HUES6 (cell line): ENCODE measurements at regions not wholly inside any gene's neighbourhood (a gene's known extent, or its start where the extent isn't known, plus 50 kb on each side); places are given as distances from the start of the nearest gene placed in this dataset.

Experiments used
- H3K27ac ChIP-seq: 2 replicates; pipeline ENCODE4 v1.7.0; 2013; ENCODE audit warnings: low read depth, mild to moderate bottlenecking, low read length, inconsistent platforms
- H3K27me3 ChIP-seq: 2 replicates; pipeline ENCODE4 v1.6.1; 2013; ENCODE audit warnings: low read length; ENCODE audit not compliant: control insufficient read depth, insufficient read depth
- H3K36me3 ChIP-seq: 2 replicates; pipeline ENCODE4 v1.6.1; 2013; ENCODE audit warnings: low read length; ENCODE audit not compliant: control insufficient read depth, insufficient read depth
- H3K4me1 ChIP-seq: 2 replicates; pipeline ENCODE4 v1.6.1; 2013; ENCODE audit warnings: low read length; ENCODE audit not compliant: control insufficient read depth, insufficient read depth
- H3K4me3 ChIP-seq: 2 replicates; pipeline ENCODE4 v1.5.1; 2013; ENCODE audit warnings: low read depth, low read length
- H3K9ac ChIP-seq: one replicate; pipeline ENCODE4 v1.6.1; 2013; ENCODE audit warnings: mild to moderate bottlenecking, low read length
- H3K9me3 ChIP-seq: 2 replicates; pipeline ENCODE4 v1.6.1; 2013; ENCODE audit warnings: low read depth, low read length; ENCODE audit not compliant: control insufficient read depth, insufficient read depth

DNA sequence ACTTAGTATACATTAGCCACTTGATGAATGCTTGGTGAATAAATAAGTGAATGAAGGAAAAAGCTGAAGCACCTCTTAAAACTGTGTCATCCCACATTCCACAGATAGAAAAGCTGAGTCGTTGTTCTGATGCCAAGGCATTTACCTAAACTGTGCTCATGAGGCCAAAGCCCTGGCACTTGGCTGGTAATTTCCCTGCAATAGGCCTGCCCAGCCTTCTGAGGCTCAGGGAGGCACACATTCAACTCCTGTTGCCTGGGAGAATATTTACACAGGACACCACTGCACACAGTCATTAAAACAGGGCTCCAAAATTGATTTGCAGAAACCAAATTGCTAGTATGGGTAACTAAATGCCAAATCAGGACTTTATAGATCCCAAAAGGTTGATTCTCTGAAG, 333.0 kb upstream of the C16orf82 start:
- Histone ChIP-seq H3K9ac (no peak overlapping the region), H3K4me3 (no peak overlapping the region), H3K4me1 (no peaks in the 10 kb centered on the region), H3K36me3 (no peaks in the 10 kb centered on the region), H3K9me3 (no peaks in the 10 kb centered on the region), H3K27ac (no peak overlapping the region), H3K27me3 (0 out of 2 replicates have a peak, but pooled peaks cover 5% of the 10 kb centered on the region)

DNA sequence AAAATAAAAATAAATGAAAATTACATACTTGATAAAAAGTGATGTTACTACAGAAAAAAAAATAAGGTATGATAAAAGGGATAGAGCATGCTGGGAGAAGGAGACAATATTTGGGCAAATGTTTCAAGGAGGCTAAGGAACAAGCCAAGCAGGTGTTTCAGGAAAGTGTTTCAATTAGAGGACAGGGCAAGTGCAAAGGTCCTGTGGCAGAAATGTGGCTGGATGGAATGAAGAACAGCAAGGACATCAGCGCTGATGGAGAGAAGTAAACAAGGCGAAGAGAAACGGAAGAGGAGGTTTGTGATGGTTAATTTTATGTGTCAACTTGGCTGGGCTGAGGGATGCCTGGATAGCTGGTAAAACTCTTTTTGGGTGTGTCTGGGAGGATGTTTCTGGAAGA, 331.2 kb upstream of the C16orf82 start:
- Histone ChIP-seq H3K9me3 (no peaks in the 10 kb centered on the region), H3K27me3 (no peaks in the 10 kb centered on the region), H3K27ac (no peak overlapping the region), H3K36me3 (no peaks in the 10 kb centered on the region), H3K4me3 (no peak overlapping the region), H3K9ac (no peak overlapping the region), H3K4me1 (no peaks in the 10 kb centered on the region)

DNA sequence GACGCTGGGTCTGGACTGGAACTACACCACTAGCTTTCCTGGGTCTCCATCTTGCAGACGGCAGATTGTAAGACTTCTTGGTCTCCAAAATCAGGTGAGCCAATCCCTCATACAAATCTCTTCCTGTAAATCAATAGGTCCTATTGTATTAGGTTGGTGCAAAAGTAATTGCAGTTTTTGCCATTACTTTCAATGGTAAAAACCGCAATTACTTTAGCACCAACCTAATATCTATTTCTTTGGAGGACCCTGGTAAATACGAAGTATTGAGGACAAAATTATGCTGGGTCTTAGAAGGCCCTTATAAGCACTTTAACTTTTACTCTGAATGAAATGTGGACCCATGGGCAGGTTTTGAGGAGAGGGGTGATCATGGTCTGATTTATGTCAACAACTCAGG, 330.6 kb upstream of the C16orf82 start:
- Histone ChIP-seq H3K27ac (no peak overlapping the region), H3K9me3 (no peaks in the 10 kb centered on the region), H3K4me3 (no peak overlapping the region), H3K36me3 (no peaks in the 10 kb centered on the region), H3K27me3 (no peaks in the 10 kb centered on the region), H3K9ac (no peak overlapping the region), H3K4me1 (no peaks in the 10 kb centered on the region)

DNA sequence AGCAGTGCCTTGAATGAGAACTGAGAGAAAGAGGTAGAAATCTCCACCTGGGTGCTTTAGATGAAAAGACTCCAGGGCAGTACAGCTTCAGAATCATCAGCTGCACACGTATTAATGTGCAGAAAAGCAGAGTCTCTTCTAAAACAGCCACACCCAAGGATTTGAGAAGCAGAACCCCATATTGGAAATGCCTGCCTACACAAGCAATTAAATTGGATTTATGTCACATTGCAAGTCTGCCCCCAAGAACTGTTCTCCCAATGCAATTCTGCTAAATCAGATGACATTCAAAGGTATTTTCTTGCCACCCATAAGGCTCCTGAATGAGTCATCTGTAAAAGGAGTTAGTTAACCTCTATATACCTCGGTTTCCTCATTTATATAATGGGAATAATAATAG, 326.0 kb upstream of the C16orf82 start:
- no peak overlapping the region for H3K27ac ChIP-seq
- peaks cover 20% of the 10 kb centered on the region for H3K27me3 ChIP-seq
- H3K36me3 ChIP-seq = no peaks in the 10 kb centered on the region
- H3K9ac ChIP-seq = no peak overlapping the region
- H3K4me3 ChIP-seq = no peak overlapping the region
- H3K4me1 ChIP-seq = no peaks in the 10 kb centered on the region
- no peaks in the 10 kb centered on the region for H3K9me3 ChIP-seq

DNA sequence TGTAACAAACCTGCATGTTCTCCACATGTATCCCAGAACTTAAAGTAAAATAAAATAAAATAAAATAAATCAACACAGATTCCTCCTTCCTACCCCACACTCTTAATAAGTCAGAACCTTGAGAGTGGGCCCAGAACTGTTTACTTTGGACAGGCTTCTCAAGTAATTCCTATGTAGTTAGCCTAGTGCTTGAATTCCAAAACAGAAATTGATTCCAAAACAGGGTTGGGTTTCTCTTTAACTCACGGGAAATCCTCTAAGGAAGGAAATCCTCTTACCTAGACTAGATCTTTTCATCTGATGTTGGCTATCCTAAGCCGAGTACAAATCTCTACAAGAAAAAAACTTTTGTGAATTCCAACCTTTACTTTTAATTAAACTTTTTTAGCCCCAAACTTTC, 324.7 kb upstream of the C16orf82 start:
- H3K36me3 ChIP-seq = no peaks in the 10 kb centered on the region
- H3K27me3 ChIP-seq = peaks cover 33% of the 10 kb centered on the region
- no peak overlapping the region for H3K27ac ChIP-seq
- H3K9me3 ChIP-seq = no peaks in the 10 kb centered on the region
- H3K4me3 ChIP-seq = no peak overlapping the region
- H3K4me1 ChIP-seq = no peaks in the 10 kb centered on the region
- H3K9ac ChIP-seq = no peak overlapping the region

DNA sequence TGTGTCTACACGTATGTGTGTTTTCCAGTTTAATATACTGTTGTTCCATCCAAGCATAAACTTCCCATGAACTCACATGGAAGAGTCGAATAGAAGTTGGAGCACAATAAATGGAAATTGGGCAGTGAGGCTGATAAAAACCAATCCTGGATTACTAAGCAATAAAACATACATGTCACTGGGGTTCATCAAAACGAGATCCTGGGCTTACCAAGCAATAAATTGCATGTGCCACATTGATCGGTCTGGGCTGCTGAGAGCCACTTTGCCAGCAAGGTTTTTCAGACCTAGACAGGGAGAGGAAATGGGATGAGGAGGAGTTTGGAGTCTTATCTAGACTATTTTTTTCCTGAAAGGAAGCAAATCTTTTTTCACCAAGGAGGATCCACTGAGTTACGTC, 322.3 kb upstream of the C16orf82 start:
- Histone ChIP-seq H3K4me3 (no peak overlapping the region), H3K9me3 (no peaks in the 10 kb centered on the region), H3K36me3 (no peaks in the 10 kb centered on the region), H3K9ac (no peak overlapping the region), H3K27ac (no peak overlapping the region), H3K4me1 (no peaks in the 10 kb centered on the region), H3K27me3 (peaks cover 57% of the 10 kb centered on the region)

DNA sequence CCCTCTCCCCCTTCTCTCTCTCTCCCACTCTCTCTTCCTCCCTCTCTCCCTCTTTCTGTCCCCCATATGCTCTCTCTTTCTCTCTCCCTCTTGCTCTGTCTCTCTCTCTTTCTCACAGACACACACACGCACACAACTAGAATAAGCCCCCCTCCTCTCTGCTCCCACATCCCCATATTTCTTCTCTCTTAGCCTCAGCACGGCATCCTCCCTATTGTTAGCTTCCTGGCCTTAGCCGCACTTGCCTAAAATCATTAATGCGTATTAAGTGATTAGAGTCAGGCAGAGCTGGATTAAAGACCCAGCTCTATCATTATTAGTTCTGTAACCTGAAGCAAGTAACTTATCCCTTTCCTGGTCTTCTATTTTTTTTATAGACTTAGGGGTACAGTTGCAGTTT, 319.0 kb upstream of the C16orf82 start:
- no peak overlapping the region for H3K4me3 ChIP-seq
- H3K36me3 ChIP-seq = no peaks in the 10 kb centered on the region
- H3K27me3 ChIP-seq = peaks cover 87% of the 10 kb centered on the region
- no peaks in the 10 kb centered on the region for H3K9me3 ChIP-seq
- no peak overlapping the region for H3K27ac ChIP-seq
- H3K9ac ChIP-seq = no peak overlapping the region
- H3K4me1 ChIP-seq = no peaks in the 10 kb centered on the region

DNA sequence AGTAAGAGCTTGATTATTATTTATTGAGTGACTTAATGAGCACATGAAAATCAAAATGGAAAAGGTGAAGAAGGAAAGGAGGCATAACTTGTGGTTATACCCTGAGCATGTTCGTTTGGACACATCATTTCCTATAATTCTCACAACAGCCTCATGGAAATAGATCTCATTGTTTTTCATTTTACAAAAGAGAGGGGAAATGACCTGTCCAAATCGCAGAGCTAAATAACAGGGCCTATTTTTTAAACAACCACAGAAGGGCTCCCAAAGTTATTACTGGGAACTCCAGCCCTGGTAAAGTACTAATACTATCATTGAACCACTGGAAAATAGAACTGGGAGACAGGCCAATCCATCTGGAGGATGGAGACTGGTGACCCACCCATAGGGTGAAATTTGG, 317.7 kb upstream of the C16orf82 start:
- Histone ChIP-seq H3K27me3 (peaks cover 95% of the 10 kb centered on the region), H3K9ac (no peak overlapping the region), H3K27ac (no peak overlapping the region), H3K9me3 (no peaks in the 10 kb centered on the region), H3K4me1 (no peaks in the 10 kb centered on the region), H3K36me3 (no peaks in the 10 kb centered on the region), H3K4me3 (no peak overlapping the region)

DNA sequence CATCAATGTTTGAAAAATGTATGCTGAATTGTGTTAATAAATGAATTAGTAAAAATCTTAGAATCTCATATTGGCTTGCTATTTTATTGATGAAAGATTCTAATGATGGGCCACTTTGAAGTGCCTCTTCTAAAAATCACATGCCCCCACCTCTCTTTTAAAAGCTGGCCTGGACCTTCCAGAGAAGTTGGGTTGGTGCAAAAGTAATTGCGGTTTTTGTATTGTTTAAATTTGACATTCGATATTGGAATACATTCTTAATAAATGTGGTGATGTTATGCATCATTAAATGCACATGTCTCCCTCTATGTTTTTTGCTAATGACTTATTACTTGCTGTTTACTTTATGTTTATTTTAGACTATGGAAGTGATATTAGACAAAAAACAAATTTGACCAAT, 314.6 kb upstream of the C16orf82 start:
- Histone ChIP-seq H3K9ac (no peak overlapping the region), H3K27ac (no peak overlapping the region), H3K36me3 (no peaks in the 10 kb centered on the region), H3K9me3 (no peaks in the 10 kb centered on the region), H3K4me1 (no peaks in the 10 kb centered on the region), H3K27me3 (peaks cover 83% of the 10 kb centered on the region), H3K4me3 (no peak overlapping the region)

DNA sequence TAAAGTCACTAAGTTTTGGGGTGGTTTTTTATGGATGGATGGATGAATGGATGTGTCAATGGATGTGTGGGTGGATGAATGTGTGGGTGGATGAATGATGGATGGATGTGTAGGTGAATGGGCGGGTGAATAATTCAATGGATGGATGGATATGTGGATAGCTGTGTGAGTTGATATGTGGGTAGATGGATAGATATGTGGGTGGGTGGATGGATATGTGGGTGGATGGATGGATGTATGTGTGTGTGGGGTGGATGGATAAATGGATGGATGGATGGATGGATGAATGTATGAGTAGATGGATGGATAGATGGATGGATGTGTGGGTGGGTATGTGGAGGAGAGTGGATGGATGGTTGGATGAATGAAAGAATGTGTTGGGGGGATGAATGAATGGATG, 310.1 kb upstream of the C16orf82 start:
- Histone ChIP-seq H3K4me1 (no peaks in the 10 kb centered on the region), H3K9ac (no peak overlapping the region), H3K27me3 (peaks cover 46% of the 10 kb centered on the region), H3K27ac (no peak overlapping the region), H3K9me3 (no peaks in the 10 kb centered on the region), H3K4me3 (no peak overlapping the region), H3K36me3 (no peaks in the 10 kb centered on the region)

DNA sequence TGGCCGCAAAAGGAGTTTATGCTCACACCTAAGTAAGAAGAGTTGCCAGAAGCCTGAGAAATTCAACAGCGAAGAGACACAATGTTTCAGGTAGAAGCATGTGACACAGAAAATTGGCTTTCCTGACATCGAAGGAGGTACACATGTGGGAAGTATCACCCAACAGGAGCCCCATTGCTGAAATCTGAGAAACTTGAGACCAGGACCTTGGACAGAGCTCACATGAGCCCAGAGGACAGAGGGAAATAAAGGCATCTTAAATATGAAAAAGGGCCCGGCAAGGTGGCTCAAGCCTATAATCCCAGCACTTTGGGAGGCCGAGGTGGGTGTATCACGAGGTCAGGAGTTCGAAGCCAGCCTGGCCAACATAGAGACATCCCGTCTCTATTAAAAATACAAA, 304.1 kb upstream of the C16orf82 start:
- no peak overlapping the region for H3K27ac ChIP-seq
- H3K9ac ChIP-seq = no peak overlapping the region
- no peaks in the 10 kb centered on the region for H3K9me3 ChIP-seq
- no peak overlapping the region for H3K4me3 ChIP-seq
- H3K27me3 ChIP-seq = peaks cover 18% of the 10 kb centered on the region; the same call in 1 of the 2 replicates
- no peaks in the 10 kb centered on the region for H3K4me1 ChIP-seq
- no peaks in the 10 kb centered on the region for H3K36me3 ChIP-seq

DNA sequence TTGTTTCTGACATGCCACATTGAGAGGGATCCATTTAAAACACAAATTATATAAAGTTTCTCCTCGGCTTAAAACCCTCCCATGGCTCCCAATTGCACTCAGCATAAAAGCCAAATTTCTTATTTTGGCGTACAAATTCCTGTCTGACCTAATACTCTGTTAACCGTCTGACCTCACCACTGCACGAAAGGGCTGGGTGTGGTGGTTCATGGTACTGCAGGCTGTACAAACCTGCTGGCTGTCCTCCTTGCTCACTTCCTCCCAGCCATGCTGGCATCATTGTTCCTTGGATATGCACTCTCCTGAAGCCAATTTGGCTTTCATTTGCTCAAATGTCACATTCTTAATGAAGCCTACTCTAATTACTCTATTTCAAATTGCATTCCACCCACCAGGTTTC, 301.6 kb upstream of the C16orf82 start:
- no peaks in the 10 kb centered on the region for H3K36me3 ChIP-seq
- H3K4me1 ChIP-seq = no peaks in the 10 kb centered on the region
- H3K27me3 ChIP-seq = peaks cover 40% of the 10 kb centered on the region
- no peak overlapping the region for H3K27ac ChIP-seq
- no peaks in the 10 kb centered on the region for H3K9me3 ChIP-seq
- H3K9ac ChIP-seq = no peak overlapping the region
- no peak overlapping the region for H3K4me3 ChIP-seq
